ENCODE measurements at regions not wholly inside any gene's neighbourhood (a gene's known extent, or its start where the extent isn't known, plus 50 kb on each side); places are given as distances from the start of the nearest gene placed in this dataset.

- no peak overlapping the region for H3K4me3 Mint-ChIP-seq (ENCODE audit: unreplicated experiment)
- peaks cover 10% of the 10 kb centered on the region for H3K9me3 Mint-ChIP-seq (ENCODE audit: low read depth)
- no peaks in the 10 kb centered on the region for H3K4me1 Mint-ChIP-seq (ENCODE audit: low read depth)
- peaks cover 20% of the 10 kb centered on the region for H3K27me3 Mint-ChIP-seq (ENCODE audit: low read depth)
- no peak for TF ChIP-seq CTCF (IDR thresholded peaks at IDR 0.05)
- H3K36me3 Mint-ChIP-seq (ENCODE audit: low read depth), result no peaks in the 10 kb centered on the region
- no peak for DNase-seq (ENCODE audit: low spot score)
- H3K27ac Mint-ChIP-seq (ENCODE audit: unreplicated experiment), result no peak overlapping the region
Measured at GRCh38 chr3:61333192-61333961, 82.1 kb upstream of the FHIT start.

GRCh38 chr3:61334783-61335182 is 83.5 kb upstream of the FHIT start:
- Mint-ChIP-seq H3K27ac (ENCODE audit: unreplicated experiment) (no peak overlapping the region), H3K27me3 (ENCODE audit: low read depth) (peaks cover 13% of the 10 kb centered on the region), H3K9me3 (ENCODE audit: low read depth) (peaks cover 13% of the 10 kb centered on the region), H3K4me3 (ENCODE audit: unreplicated experiment) (no peak overlapping the region), H3K4me1 (ENCODE audit: low read depth) (no peaks in the 10 kb centered on the region), H3K36me3 (ENCODE audit: low read depth) (no peaks in the 10 kb centered on the region)
- TF ChIP-seq CTCF (IDR thresholded peaks at IDR 0.05), result no peak
- no peak for DNase-seq (ENCODE audit: low spot score)

- H3K27ac Mint-ChIP-seq (ENCODE audit: unreplicated experiment), result no peak overlapping the region
- no peaks in the 10 kb centered on the region for H3K4me1 Mint-ChIP-seq (ENCODE audit: low read depth)
- TF ChIP-seq CTCF (IDR thresholded peaks at IDR 0.05), result no peak
- peaks cover 7% of the 10 kb centered on the region for H3K9me3 Mint-ChIP-seq (ENCODE audit: low read depth)
- no peaks in the 10 kb centered on the region for H3K36me3 Mint-ChIP-seq (ENCODE audit: low read depth)
- peaks cover 5% of the 10 kb centered on the region for H3K27me3 Mint-ChIP-seq (ENCODE audit: low read depth)
- no peak for DNase-seq (ENCODE audit: low spot score)
- H3K4me3 Mint-ChIP-seq (ENCODE audit: unreplicated experiment), result no peak overlapping the region
Measured at GRCh38 chr3:61340931-61341461, 89.7 kb upstream of the FHIT start.

GRCh38 chr3:61343543-61343942 is 92.3 kb upstream of the FHIT start:
- Mint-ChIP-seq H3K27me3 (ENCODE audit: low read depth) (peaks cover 5% of the 10 kb centered on the region), H3K27ac (ENCODE audit: unreplicated experiment) (no peak overlapping the region), H3K4me1 (ENCODE audit: low read depth) (no peaks in the 10 kb centered on the region), H3K4me3 (ENCODE audit: unreplicated experiment) (no peak overlapping the region), H3K36me3 (ENCODE audit: low read depth) (no peaks in the 10 kb centered on the region), H3K9me3 (ENCODE audit: low read depth) (peaks cover 2% of the 10 kb centered on the region)
- no peak for DNase-seq (ENCODE audit: low spot score)
- no peak for TF ChIP-seq CTCF (IDR thresholded peaks at IDR 0.05)

GRCh38 chr3:61345020-61345419 is 93.8 kb upstream of the FHIT start:
- Mint-ChIP-seq H3K27ac (ENCODE audit: unreplicated experiment) (no peak overlapping the region), H3K4me3 (ENCODE audit: unreplicated experiment) (no peak overlapping the region), H3K9me3 (ENCODE audit: low read depth) (no peaks in the 10 kb centered on the region), H3K4me1 (ENCODE audit: low read depth) (no peaks in the 10 kb centered on the region), H3K36me3 (ENCODE audit: low read depth) (no peaks in the 10 kb centered on the region), H3K27me3 (ENCODE audit: low read depth) (peaks cover 5% of the 10 kb centered on the region)
- TF ChIP-seq CTCF (IDR thresholded peaks at IDR 0.05), result no peak
- no peak for DNase-seq (ENCODE audit: low spot score)
